Caco-2 (cell line): ENCODE measurements at regions not wholly inside any gene's neighbourhood (a gene's known extent, or its start where the extent isn't known, plus 50 kb on each side); places are given as distances from the start of the nearest gene placed in this dataset.

ENCODE experiments used
- BruUV-seq: library from RNA; stranded (reverse); fragments of 400-500 nt; replicated peaks from 2 replicates; lab custom pipeline; 2021; lab: Mats Ljungman, UMichigan
- CTCF ChIA-PET: fragments of 300-600 bp; sonication (Branson Sonifier 250); formaldehyde crosslinking; loops from one replicate; lab custom pipeline; 2022; ENCODE audit warnings: antibody characterized with exemption; lab: Charles Lee
- POLR2A ChIA-PET: fragments of 300-600 bp; sonication (Branson Sonifier 250); formaldehyde crosslinking; loops from one replicate; lab custom pipeline; 2022; ENCODE audit warnings: antibody characterized with exemption; lab: Charles Lee
- DNase-seq, 2 experiments: peaks; one replicate each; pipeline versions ENCODE4 v3.0.0 to v3.0.0-alpha.2; 2020 to 2022
- H3K27me3 ChIP-seq: replicated peaks from 2 replicates; pipeline ENCODE4 v1.6.0; 2011; ENCODE audit warnings: low read length; ENCODE audit not compliant: control insufficient read depth, insufficient read depth
- H3K36me3 ChIP-seq: 2 replicates; pipeline ENCODE4 v1.5.1; 2011; ENCODE audit warnings: low read length; ENCODE audit not compliant: control insufficient read depth, insufficient read depth
- H3K4me1 ChIP-seq: fragments of 250-450 bp; sonication (Bioruptor Pico); 2 replicates; pipeline ENCODE4 v1.5.1; 2020; ENCODE audit warnings: mild to moderate bottlenecking
- H3K4me3 ChIP-seq: 2 replicates; pipeline ENCODE4 v1.5.1; 2011; ENCODE audit warnings: low read depth, mild to moderate bottlenecking, control low read depth, low read length
- H3K9me3 ChIP-seq: fragments of 250-450 bp; sonication (Bioruptor Pico); 2 replicates; pipeline ENCODE4 v1.5.1; 2020; ENCODE audit warnings: mild to moderate bottlenecking, moderate library complexity
- H3K27ac Mint-ChIP-seq: one replicate; pipeline ENCODE4 v1.8.0; 2022; ENCODE audit warnings: mixed read lengths; ENCODE audit not compliant: unreplicated experiment
- H3K27me3 Mint-ChIP-seq: one replicate; pipeline ENCODE4 v1.8.0; 2022; ENCODE audit warnings: mixed read lengths; ENCODE audit not compliant: insufficient read depth, unreplicated experiment
- H3K36me3 Mint-ChIP-seq: one replicate; pipeline ENCODE4 v1.8.0; 2022; ENCODE audit warnings: mild to moderate bottlenecking, mixed read lengths; ENCODE audit not compliant: insufficient read depth, unreplicated experiment
- H3K4me1 Mint-ChIP-seq: one replicate; pipeline ENCODE4 v1.8.0; 2022; ENCODE audit warnings: low read depth, mixed read lengths; ENCODE audit not compliant: unreplicated experiment
- H3K4me3 Mint-ChIP-seq: one replicate; pipeline ENCODE4 v1.8.0; 2022; ENCODE audit warnings: mild to moderate bottlenecking, moderate library complexity, mixed read lengths; ENCODE audit not compliant: unreplicated experiment
- H3K9me3 Mint-ChIP-seq: one replicate; pipeline ENCODE4 v1.8.0; 2022; ENCODE audit warnings: mixed read lengths; ENCODE audit not compliant: unreplicated experiment
- intact Hi-C: fragments of 100-400 bp; cut with micrococcal nuclease; formaldehyde crosslinking; loops from one replicate; pipeline ENCODE4 v1.10.0; 2022; ENCODE audit not compliant: unreplicated experiment
- TF ChIP-seq, protein P1 (sequence below), 2 experiments: fragments of 200-600 bp in 1 of 2; IDR thresholded peaks; 1 replicate in 1 of 2; 2 replicates in 1 of 2; pipeline versions ENCODE4 v1.5.1 to v1.8.0; 2011 to 2022; ENCODE audit warnings: antibody characterized with exemption in 1 of 2, control low read depth in 1 of 2, inconsistent platforms in 1 of 2, low read depth in 1 of 2, low read length in 1 of 2, mild to moderate bottlenecking in 1 of 2, moderate library complexity in 1 of 2; ENCODE audit not compliant: insufficient read depth in 1 of 2, severe bottlenecking in 1 of 2, unreplicated experiment in 1 of 2

DNA sequence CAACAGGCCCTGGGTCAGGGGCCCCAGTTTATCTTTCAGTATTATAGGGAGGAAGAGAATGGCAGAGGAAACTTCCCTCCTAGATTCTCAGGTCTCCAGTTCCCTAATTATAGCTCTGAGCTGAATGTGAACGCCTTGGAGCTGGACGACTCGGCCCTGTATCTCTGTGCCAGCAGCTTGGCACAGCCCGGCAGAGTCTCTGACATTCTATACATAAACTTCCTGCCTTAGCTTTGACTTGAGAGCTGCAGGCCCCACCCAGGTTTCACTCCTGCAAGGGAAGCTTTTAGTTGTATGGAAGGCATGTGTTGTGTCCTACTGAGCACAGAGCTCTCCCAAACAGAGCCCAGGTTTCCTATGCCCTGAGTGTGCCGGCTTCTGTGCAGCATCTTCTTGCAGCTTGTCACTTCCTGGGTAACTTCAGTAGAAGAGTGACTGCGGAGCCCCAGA lies 205.6 kb upstream of the PRSS58 start:
- Mint-ChIP-seq H3K27ac (no peak overlapping the region), H3K36me3 (no peaks in the 10 kb centered on the region), H3K4me1 (no peaks in the 10 kb centered on the region), H3K27me3 (peaks cover 25% of the 10 kb centered on the region), H3K9me3 (no peaks in the 10 kb centered on the region), H3K4me3 (no peak overlapping the region)
- intact Hi-C loops: no loop called here
- peaks cover 11% of the 10 kb centered on the region for H3K4me1 ChIP-seq
- TF ChIP-seq, protein P1, sequence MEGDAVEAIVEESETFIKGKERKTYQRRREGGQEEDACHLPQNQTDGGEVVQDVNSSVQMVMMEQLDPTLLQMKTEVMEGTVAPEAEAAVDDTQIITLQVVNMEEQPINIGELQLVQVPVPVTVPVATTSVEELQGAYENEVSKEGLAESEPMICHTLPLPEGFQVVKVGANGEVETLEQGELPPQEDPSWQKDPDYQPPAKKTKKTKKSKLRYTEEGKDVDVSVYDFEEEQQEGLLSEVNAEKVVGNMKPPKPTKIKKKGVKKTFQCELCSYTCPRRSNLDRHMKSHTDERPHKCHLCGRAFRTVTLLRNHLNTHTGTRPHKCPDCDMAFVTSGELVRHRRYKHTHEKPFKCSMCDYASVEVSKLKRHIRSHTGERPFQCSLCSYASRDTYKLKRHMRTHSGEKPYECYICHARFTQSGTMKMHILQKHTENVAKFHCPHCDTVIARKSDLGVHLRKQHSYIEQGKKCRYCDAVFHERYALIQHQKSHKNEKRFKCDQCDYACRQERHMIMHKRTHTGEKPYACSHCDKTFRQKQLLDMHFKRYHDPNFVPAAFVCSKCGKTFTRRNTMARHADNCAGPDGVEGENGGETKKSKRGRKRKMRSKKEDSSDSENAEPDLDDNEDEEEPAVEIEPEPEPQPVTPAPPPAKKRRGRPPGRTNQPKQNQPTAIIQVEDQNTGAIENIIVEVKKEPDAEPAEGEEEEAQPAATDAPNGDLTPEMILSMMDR (IDR thresholded peaks at IDR 0.05; ENCODE audit: insufficient read depth in 1 of 2, low read depth in 1 of 2, low read length in 1 of 2, severe bottlenecking in 1 of 2, unreplicated experiment in 1 of 2): no peak
- no peaks in the 10 kb centered on the region for H3K9me3 ChIP-seq
- H3K4me3 ChIP-seq: no peak overlapping the region
- H3K36me3 ChIP-seq: no peaks in the 10 kb centered on the region
- DNase-seq: no peak
- ChIA-PET CTCF (interaction anchor here (0.6 to 1.6 kb wide), 3 partner anchors 9 to 105 kb away, joined by 3 to 4 read pairs (median 3); no protein-coding TSS in a partner anchor), POLR2A (no interaction called here)
- H3K27me3 ChIP-seq: no peaks in the 10 kb centered on the region
- no TSS peak for BruUV-seq

DNA sequence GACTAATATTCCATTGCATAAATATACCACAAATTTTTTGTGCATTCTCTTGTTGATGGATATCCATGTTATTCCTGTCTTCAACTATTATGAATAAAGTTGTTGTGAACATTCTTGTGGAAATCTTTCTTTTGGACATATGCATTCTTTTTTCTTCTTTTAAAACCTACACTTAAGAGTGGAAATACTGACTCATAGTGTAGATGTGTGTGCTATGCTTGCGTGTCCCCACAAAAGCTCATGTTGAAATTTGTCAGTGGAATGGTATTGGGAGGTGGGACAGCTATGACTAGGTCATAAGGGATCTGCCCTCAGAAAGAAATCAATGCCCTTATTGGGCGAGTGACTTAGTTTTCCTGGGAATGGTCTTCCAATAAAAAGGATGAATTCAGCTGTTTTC lies 203.6 kb upstream of the PRSS58 start:
- TF ChIP-seq, protein P1 (IDR thresholded peaks at IDR 0.05; ENCODE audit: insufficient read depth in 1 of 2, low read depth in 1 of 2, low read length in 1 of 2, severe bottlenecking in 1 of 2, unreplicated experiment in 1 of 2): no peak
- Histone ChIP-seq H3K4me1 (peaks cover 11% of the 10 kb centered on the region), H3K27me3 (no peaks in the 10 kb centered on the region), H3K4me3 (no peak overlapping the region), H3K36me3 (no peaks in the 10 kb centered on the region), H3K9me3 (no peaks in the 10 kb centered on the region)
- Mint-ChIP-seq H3K9me3 (no peaks in the 10 kb centered on the region), H3K4me1 (no peaks in the 10 kb centered on the region), H3K27ac (no peak overlapping the region), H3K27me3 (peaks cover 22% of the 10 kb centered on the region), H3K4me3 (no peak overlapping the region), H3K36me3 (no peaks in the 10 kb centered on the region)
- intact Hi-C loops: no loop called here
- POLR2A ChIA-PET: no interaction called here
- CTCF ChIA-PET: no interaction called here
- no peak for DNase-seq
- BruUV-seq: no TSS peak

DNA sequence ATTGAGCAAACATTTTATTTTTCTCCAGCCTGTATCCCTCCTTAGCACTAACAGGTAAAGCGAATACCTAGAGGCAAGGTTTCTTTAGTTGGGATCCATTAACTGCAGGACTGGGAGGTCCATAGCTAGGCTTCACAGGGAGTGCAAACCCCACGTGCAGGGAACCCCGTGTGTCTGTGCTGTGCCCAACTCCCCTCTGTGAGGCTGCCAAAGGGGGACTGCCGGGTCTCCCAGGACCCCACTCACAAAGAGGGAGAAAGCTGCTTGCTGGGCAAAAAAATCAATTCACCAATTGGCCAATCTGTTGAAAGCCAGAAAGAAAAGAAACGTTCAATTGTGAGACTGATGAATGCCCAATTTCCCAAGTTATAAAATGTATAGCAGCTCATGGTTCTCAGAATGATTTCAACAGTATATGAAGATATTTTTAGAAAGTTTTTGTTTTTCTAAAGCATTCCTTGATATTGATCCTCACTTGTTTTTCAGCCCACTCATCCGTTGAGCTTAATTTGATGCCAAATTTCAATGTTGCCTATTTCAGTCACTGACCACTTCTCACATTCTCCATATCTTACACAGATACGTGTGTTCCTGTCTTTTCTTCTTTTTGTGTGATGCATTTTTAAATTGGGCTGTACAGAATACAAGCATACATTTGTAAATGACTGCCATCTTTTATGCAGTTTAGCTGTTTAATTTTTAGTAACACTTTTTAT lies 202.7 kb upstream of the PRSS58 start:
- H3K4me3 Mint-ChIP-seq: no peak overlapping the region
- TF ChIP-seq, protein P1 (IDR thresholded peaks at IDR 0.05; ENCODE audit: insufficient read depth in 1 of 2, low read depth in 1 of 2, low read length in 1 of 2, severe bottlenecking in 1 of 2, unreplicated experiment in 1 of 2): no peak
- Histone ChIP-seq H3K4me3 (no peak overlapping the region), H3K4me1 (peaks cover 11% of the 10 kb centered on the region), H3K9me3 (no peaks in the 10 kb centered on the region), H3K36me3 (no peaks in the 10 kb centered on the region), H3K27me3 (no peaks in the 10 kb centered on the region)
- ChIA-PET CTCF (interaction anchor here (1.8 to 2.1 kb wide), 2 partner anchors 21 to 127 kb away, joined by 6 to 9 read pairs; no protein-coding TSS in a partner anchor), POLR2A (no interaction called here)
- intact Hi-C loops: no loop called here
- peaks cover 21% of the 10 kb centered on the region for H3K27me3 Mint-ChIP-seq
- no peak overlapping the region for H3K27ac Mint-ChIP-seq
- no peaks in the 10 kb centered on the region for H3K9me3 Mint-ChIP-seq
- no peaks in the 10 kb centered on the region for H3K4me1 Mint-ChIP-seq
- DNase-seq: no peak
- BruUV-seq: no TSS peak
- no peaks in the 10 kb centered on the region for H3K36me3 Mint-ChIP-seq
